Lower leg skin (tissue), 4 donors: ENCODE measurements at regions not wholly inside any gene's neighbourhood (a gene's known extent, or its start where the extent isn't known, plus 50 kb on each side); places are given as distances from the start of the nearest gene placed in this dataset.

ENCODE experiments used
- DNase-seq, 2 donors: peaks; one replicate each; pipeline ENCODE4 v3.0.0-alpha.2; 2019; ENCODE audit warnings: low spot score in 2 of 2
- H3K4me3 ChIP-seq: fragments of 200-600 bp; sonication (generic); 2 replicates; pipeline ENCODE4 v1.5.1; 2017; ENCODE audit warnings: mild to moderate bottlenecking, low read depth; ENCODE audit not compliant: poor library complexity, severe bottlenecking
- POLR2A ChIP-seq, 2 donors: fragments of 450-650 bp; IDR thresholded peaks; one replicate each; pipeline ENCODE4 v1.6.1; 2016 to 2017; ENCODE audit warnings: antibody characterized with exemption in 2 of 2, mild to moderate bottlenecking in 1 of 2, moderate library complexity in 1 of 2
- WGBS, 2 donors: methylation state at CpG; one replicate each; pipeline ENCODE4 v1.1.5; 2018; 5-methylcytosine and 5-hydroxymethylcytosine counted together
- intact Hi-C: fragments of 100-400 bp; cut with DNase I; formaldehyde crosslinking; loops from one replicate; pipeline ENCODE4 v1.15.0; 2023; ENCODE audit warnings: low total_unique reads
- TF ChIP-seq, protein P1 (sequence below), 3 donors: fragments of 450-650 bp; IDR thresholded peaks; one replicate each; pipeline ENCODE4 v1.5.1; 2016; ENCODE audit warnings: antibody characterized with exemption in 3 of 3, mild to moderate bottlenecking in 3 of 3, moderate library complexity in 2 of 3

DNA sequence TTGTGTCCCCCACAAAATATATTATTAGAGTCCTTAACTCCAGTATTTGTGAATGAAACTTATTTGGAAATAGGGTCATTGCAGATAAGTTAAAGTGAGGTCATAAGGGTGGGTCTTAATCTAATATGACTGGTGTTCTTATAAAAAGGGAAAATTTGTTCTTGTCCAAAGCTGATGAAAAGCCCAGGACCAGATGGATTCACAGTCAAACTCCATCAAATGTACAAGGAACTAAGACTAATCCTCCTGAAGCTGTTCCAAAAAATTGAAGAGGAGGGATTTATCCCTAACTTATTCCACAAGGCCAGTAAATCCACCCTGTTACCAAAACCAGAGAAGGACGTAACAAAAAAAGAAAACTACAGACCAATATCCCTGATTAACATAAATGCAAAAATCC, 56.4 kb upstream of the SLIT3 start:
- no peak for DNase-seq
- intact Hi-C loops, result no loop called here
- H3K4me3 ChIP-seq, result no peak overlapping the region
- WGBS, 2 donors, result 69 to 81% methylated on average over 1 of the region's 1 CpG
- TF ChIP-seq POLR2A (IDR thresholded peaks at IDR 0.05), result no peak
- TF ChIP-seq, protein P1, sequence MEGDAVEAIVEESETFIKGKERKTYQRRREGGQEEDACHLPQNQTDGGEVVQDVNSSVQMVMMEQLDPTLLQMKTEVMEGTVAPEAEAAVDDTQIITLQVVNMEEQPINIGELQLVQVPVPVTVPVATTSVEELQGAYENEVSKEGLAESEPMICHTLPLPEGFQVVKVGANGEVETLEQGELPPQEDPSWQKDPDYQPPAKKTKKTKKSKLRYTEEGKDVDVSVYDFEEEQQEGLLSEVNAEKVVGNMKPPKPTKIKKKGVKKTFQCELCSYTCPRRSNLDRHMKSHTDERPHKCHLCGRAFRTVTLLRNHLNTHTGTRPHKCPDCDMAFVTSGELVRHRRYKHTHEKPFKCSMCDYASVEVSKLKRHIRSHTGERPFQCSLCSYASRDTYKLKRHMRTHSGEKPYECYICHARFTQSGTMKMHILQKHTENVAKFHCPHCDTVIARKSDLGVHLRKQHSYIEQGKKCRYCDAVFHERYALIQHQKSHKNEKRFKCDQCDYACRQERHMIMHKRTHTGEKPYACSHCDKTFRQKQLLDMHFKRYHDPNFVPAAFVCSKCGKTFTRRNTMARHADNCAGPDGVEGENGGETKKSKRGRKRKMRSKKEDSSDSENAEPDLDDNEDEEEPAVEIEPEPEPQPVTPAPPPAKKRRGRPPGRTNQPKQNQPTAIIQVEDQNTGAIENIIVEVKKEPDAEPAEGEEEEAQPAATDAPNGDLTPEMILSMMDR (IDR thresholded peaks at IDR 0.05), result no peak

DNA sequence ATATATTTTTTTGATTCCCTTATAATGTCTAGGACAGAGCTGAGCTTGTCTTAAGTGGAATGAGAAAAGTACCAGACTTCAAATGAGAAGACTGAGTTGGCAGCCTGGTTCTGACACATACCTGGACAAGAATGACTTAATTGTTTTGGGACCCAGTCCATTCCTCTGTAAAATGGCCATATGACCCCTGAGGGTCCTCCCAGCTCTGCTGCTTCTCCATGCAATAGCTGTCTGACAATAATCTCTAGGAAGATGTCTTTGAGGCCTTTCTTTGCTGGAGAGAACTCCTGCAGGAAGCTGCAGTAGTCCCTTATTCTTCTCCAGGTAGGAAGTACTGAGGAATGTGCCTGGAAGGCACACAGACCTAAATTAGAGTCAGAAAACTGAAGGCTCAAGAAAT, 55.9 kb upstream of the SLIT3 start:
- no peak overlapping the region for H3K4me3 ChIP-seq
- TF ChIP-seq, protein P1 (IDR thresholded peaks at IDR 0.05), result no peak
- TF ChIP-seq POLR2A (IDR thresholded peaks at IDR 0.05), result no peak
- intact Hi-C loops, result no loop called here
- DNase-seq, result no peak

DNA sequence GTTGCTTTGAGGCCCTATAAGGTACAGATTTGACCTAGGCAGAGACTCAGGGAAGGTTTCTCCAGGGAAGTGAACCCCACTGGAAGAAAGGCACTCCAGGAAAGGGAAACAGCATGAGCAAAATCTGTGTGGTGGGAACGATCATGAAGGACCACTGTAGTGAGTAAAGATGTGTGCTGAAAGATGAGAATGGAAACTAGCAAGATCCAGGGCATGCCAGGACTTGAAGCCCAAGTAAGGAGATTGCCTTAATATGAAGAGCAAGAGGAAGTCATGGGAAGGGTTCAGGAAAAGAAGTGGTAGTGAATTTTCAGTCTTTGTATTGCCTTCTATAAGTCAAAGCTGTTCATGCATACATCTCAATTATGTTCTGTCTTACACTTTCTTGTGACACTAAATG, 55.2 kb upstream of the SLIT3 start:
- no peak for TF ChIP-seq POLR2A (IDR thresholded peaks at IDR 0.05)
- TF ChIP-seq, protein P1 (IDR thresholded peaks at IDR 0.05), result no peak
- WGBS, 2 donors, result 70 to 81% methylated on average over 1 of the region's 1 CpG
- DNase-seq, result no peak
- intact Hi-C loops, result no loop called here
- H3K4me3 ChIP-seq, result no peak overlapping the region

DNA sequence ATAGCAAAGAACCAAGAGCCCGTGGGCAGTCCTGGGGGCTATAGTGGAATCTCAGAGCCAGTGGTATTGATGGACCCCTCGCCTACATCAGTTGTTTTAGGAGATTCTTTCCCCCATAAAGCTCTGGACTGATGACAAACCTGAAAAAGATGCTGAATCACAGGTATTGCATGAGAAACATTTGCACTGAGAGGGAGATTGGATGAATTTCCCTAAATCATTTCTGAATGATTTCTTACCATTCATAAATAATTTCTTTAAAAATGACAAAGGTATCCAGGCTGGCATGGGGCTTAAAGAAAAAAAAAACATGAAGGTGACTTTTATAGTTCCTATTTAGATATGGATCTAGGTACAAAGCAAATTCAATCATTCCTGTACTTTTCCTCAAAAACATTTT, 54.0 kb upstream of the SLIT3 start:
- WGBS, 2 donors, result 63 to 84% methylated on average over 2 of the region's 2 CpGs
- no peak for DNase-seq
- TF ChIP-seq, protein P1 (IDR thresholded peaks at IDR 0.05), result no peak
- TF ChIP-seq POLR2A (IDR thresholded peaks at IDR 0.05), result no peak
- no peak overlapping the region for H3K4me3 ChIP-seq
- intact Hi-C loops, result no loop called here

DNA sequence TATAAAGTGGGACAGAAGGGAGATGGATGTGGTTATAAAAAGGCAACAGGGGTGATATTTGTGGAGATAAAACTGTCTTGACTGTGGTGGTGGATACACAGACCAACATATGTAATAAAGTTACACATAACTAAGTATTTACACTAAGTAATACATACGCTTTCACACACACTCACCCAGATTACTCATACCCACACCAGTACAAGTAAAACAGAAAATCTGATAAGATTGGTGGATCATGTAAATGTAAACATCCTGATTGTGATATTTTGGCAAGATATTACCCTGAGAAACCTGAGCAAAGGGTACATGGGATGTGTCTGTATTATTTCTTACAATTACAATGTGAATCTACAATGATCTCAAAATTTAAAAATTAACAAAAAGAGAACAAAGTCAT, 53.3 kb upstream of the SLIT3 start:
- DNase-seq, result no peak
- H3K4me3 ChIP-seq, result no peak overlapping the region
- intact Hi-C loops, result no loop called here
- TF ChIP-seq POLR2A (IDR thresholded peaks at IDR 0.05), result no peak
- TF ChIP-seq, protein P1 (IDR thresholded peaks at IDR 0.05), result no peak
- 87 to 91% methylated on average over 1 of the region's 1 CpG for WGBS, 2 donors

DNA sequence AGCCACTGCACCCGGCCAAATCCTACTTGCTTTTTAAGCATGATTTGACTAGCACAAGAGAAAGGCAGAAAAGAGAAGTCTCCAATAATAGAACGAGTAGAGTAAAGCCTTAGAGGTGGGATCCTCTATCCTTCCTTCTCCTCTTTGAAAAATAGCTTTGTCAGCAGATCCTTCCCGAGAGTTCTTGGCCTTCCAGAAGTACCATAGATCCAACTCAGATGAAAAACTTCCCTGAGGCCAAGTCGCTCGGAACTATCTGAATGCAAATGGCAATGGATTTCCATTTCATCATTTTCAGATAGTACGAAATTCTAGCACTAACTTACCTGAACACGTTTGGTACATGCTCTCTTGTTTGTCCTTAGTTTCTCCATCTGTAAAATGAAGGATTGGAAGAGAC, 52.0 kb upstream of the SLIT3 start:
- DNase-seq, result no peak
- no peak overlapping the region for H3K4me3 ChIP-seq
- WGBS, 2 donors, result 83 to 85% methylated on average over 7 of the region's 7 CpGs
- TF ChIP-seq, protein P1 (IDR thresholded peaks at IDR 0.05), result no peak
- no peak for TF ChIP-seq POLR2A (IDR thresholded peaks at IDR 0.05)
- intact Hi-C loops, result no loop called here
